GM19397 (cell line): ENCODE measurements at regions not wholly inside any gene's neighbourhood (a gene's known extent, or its start where the extent isn't known, plus 50 kb on each side); places are given as distances from the start of the nearest gene placed in this dataset.

Experiments used
- ATAC-seq: cut with Tn5 transposase; IDR thresholded peaks from one replicate; pipeline ENCODE4 v1.9.1; 2021; ENCODE audit warnings: mild to moderate bottlenecking, moderate library complexity; ENCODE audit not compliant: unreplicated experiment

- no peak for ATAC-seq
Observed at GRCh38 chr14:21723431-21724045, 49.9 kb upstream of the OR4E1 start.
